Vagina (tissue), 2 donors: ENCODE measurements at regions not wholly inside any gene's neighbourhood (a gene's known extent, or its start where the extent isn't known, plus 50 kb on each side); places are given as distances from the start of the nearest gene placed in this dataset.

Experiments used
- DNase-seq, 2 donors: peaks; one replicate each; pipeline ENCODE4 v3.0.0-alpha.2; 2017; ENCODE audit errors: extremely low spot score in 2 of 2
- H3K27ac ChIP-seq: fragments of 200-600 bp; sonication (generic); one replicate; pipeline ENCODE4 v1.5.1; 2019
- H3K27me3 ChIP-seq: fragments of 200-600 bp; sonication (generic); one replicate; pipeline ENCODE4 v1.5.1; 2019
- H3K36me3 ChIP-seq, 2 donors: fragments of 200-600 bp; sonication (generic); one replicate each; pipeline ENCODE4 v1.5.1; 2017 to 2019
- H3K4me1 ChIP-seq: fragments of 200-600 bp; sonication (generic); one replicate; pipeline ENCODE4 v1.5.1; 2019
- H3K4me3 ChIP-seq, 2 donors: fragments of 200-600 bp; sonication (generic); 1 replicate in 1 of 2; 2 replicates in 1 of 2; pipeline ENCODE4 v1.5.1; 2016 to 2019
- H3K9me3 ChIP-seq: fragments of 200-600 bp; sonication (generic); one replicate; pipeline ENCODE4 v1.5.1; 2019
- POLR2A ChIP-seq, 2 donors: fragments of 450-650 bp; IDR thresholded peaks; one replicate each; pipeline ENCODE4 v1.6.1; 2017; ENCODE audit warnings: antibody characterized with exemption in 2 of 2, mild to moderate bottlenecking in 2 of 2, moderate library complexity in 2 of 2
- POLR2AphosphoS5 ChIP-seq, 2 donors: sonication (generic); formaldehyde crosslinking; IDR thresholded peaks; one replicate each; pipeline ENCODE4 v1.9.0; 2017; ENCODE audit warnings: antibody characterized with exemption in 2 of 2, mild to moderate bottlenecking in 2 of 2, low read depth in 1 of 2; ENCODE audit not compliant: insufficient read depth in 1 of 2
- intact Hi-C: fragments of 100-400 bp; cut with DNase I; formaldehyde crosslinking; loops from one replicate; pipeline ENCODE4 v1.15.1; 2023
- TF ChIP-seq, protein P1 (sequence below), 3 experiments: fragments of 450-650 bp in 2 of 3; fragments of 200-600 bp in 1 of 3; sonication (generic) in 1 of 3; IDR thresholded peaks; one replicate each; pipeline ENCODE4 v1.5.1; 2017 to 2019; ENCODE audit warnings: antibody characterized with exemption in 3 of 3, mild to moderate bottlenecking in 2 of 3, moderate library complexity in 2 of 3

DNA sequence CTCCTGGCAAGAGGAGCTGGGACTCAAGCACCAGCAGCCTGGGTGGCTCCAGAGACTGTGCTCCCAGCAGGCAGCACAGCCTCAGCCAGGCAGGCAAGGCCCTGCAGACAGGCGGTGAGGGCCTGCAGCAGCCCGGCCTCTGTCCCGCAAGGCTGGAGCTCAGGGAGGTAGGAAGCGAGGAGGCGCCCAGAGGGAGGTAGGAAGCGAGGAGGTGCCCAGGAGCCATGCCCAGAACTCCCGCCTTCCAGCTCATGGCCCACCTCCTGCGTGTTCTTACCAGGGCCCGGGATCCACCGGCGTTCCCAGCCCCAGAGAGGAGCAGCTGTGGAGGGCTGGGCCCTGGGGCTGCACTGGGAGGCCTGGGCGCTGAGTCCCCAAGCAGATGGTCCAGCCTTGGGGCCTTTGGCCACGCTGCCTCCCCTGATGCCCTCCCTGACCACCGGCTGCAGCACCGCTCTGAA lies 133.1 kb downstream of the HMX1 start:
- intact Hi-C loops: no loop called here
- Histone ChIP-seq H3K27ac (no peak overlapping the region), H3K4me3 (no peak overlapping the region), H3K4me1 (no peaks in the 10 kb centered on the region), H3K9me3 (no peaks in the 10 kb centered on the region), H3K27me3 (no peaks in the 10 kb centered on the region), H3K36me3 (no peaks in the 10 kb centered on the region)
- peak; percentile 60 to 95 for DNase-seq
- no peak for TF ChIP-seq POLR2A (IDR thresholded peaks at IDR 0.05)
- no peak for TF ChIP-seq POLR2AphosphoS5 (IDR thresholded peaks at IDR 0.05; ENCODE audit: insufficient read depth in 1 of 2, low read depth in 1 of 2)
- TF ChIP-seq, protein P1, sequence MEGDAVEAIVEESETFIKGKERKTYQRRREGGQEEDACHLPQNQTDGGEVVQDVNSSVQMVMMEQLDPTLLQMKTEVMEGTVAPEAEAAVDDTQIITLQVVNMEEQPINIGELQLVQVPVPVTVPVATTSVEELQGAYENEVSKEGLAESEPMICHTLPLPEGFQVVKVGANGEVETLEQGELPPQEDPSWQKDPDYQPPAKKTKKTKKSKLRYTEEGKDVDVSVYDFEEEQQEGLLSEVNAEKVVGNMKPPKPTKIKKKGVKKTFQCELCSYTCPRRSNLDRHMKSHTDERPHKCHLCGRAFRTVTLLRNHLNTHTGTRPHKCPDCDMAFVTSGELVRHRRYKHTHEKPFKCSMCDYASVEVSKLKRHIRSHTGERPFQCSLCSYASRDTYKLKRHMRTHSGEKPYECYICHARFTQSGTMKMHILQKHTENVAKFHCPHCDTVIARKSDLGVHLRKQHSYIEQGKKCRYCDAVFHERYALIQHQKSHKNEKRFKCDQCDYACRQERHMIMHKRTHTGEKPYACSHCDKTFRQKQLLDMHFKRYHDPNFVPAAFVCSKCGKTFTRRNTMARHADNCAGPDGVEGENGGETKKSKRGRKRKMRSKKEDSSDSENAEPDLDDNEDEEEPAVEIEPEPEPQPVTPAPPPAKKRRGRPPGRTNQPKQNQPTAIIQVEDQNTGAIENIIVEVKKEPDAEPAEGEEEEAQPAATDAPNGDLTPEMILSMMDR (IDR thresholded peaks at IDR 0.05): no peak

DNA sequence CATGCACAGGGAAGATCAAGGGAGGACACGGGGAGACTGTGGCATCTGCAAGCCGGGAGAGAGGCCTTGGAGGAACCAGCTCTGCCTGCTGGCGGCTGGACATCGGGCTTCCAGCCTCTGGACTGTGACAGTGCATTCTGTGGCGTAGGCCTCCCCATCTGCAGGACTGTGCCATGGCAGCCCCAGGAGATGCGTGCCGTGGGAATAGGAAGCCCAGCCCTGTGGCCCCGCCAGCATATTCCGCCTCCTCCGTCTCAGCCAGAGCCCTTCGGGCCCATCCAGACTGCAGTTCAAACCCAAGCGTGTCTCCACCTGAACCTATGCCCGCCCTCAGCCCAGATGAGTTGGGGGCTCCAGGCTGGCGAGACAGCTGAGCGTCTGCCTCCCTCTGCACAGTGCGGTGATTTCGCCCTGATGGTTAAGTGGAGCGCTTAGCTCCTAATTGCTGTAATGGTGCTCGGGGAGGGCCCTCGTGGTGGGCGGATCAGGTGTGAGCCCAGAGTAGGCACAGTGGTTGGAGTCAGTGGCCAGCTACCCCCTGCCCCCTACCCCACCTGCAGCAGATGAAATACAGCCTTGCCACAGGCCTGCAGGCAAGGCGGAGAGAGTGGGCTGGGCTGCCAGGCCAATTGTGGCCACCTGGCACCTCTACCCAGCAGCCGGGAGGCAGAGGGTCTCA lies 133.9 kb downstream of the HMX1 start:
- H3K9me3 ChIP-seq: no peaks in the 10 kb centered on the region
- H3K27ac ChIP-seq: no peak overlapping the region
- no peaks in the 10 kb centered on the region for H3K4me1 ChIP-seq
- H3K4me3 ChIP-seq: no peak overlapping the region
- peak; percentile 75 to 87 for DNase-seq
- no peaks in the 10 kb centered on the region for H3K36me3 ChIP-seq
- no peaks in the 10 kb centered on the region for H3K27me3 ChIP-seq
- no peak for TF ChIP-seq POLR2A (IDR thresholded peaks at IDR 0.05)
- TF ChIP-seq, protein P1 (IDR thresholded peaks at IDR 0.05): no peak
- TF ChIP-seq POLR2AphosphoS5 (IDR thresholded peaks at IDR 0.05; ENCODE audit: insufficient read depth in 1 of 2, low read depth in 1 of 2): no peak
- intact Hi-C loops: no loop called here

DNA sequence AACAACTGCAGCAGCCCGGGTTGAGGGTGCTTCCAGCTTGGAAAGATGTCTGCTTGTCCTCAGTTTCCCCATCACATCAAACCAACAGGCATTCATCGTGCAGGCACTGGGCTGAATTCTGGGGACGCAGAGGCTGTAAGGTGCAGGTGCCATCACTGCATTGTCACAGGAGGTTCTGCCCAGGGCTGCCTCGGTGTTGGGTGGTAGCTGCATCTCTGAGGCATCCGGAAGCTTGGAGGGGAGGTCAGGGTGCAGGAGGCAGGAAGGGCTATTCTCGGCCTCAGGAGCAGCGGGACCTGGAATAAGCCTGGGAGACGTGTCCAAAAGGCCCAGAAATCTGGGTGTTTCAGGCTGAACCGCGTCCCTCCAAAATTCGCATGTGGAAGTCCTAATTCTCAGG lies 134.6 kb downstream of the HMX1 start:
- Histone ChIP-seq H3K36me3 (no peaks in the 10 kb centered on the region), H3K27ac (no peak overlapping the region), H3K4me1 (no peaks in the 10 kb centered on the region), H3K9me3 (no peaks in the 10 kb centered on the region), H3K27me3 (no peaks in the 10 kb centered on the region), H3K4me3 (no peak overlapping the region)
- intact Hi-C loops: no loop called here
- peak in 1 of 2 donors; percentile 88 for DNase-seq
- TF ChIP-seq POLR2AphosphoS5 (IDR thresholded peaks at IDR 0.05; ENCODE audit: insufficient read depth in 1 of 2, low read depth in 1 of 2) (no peak), POLR2A (IDR thresholded peaks at IDR 0.05) (no peak)
- TF ChIP-seq, protein P1 (IDR thresholded peaks at IDR 0.05): no peak

DNA sequence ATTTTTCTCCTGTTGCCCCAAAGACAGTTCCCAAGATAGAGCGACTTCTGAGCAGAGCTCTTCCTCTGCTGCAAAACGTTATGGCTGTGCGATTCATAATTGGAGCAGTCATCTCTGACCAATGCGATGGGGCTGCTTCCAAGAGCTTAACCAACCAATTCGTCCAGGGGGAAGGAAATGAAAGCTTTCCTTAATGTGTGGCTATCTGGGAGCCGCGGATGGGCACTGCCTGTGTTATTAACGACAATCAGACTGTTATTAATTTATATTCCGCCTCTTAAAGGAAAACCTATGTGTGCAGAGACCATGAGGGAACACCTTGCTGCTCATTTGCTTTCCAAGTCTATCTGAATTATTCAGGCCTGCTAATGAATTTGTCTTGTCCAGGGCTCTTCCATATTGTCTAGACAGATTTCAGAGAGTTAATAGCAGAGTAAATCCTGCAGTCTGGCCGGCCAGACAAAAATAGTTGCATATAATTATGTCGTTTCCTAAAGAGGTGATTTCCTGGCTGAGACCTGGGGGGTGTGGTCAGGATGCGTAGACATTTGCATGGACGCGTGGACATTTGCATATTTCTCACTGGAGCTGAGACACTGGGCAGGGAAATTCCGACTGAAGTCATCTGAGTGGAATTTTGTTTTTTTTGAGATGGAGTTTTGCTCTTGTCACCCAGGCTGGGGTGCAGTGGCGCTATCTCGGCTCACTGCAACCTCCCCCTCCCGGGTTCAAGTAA lies 135.4 kb downstream of the HMX1 start:
- intact Hi-C loops: no loop called here
- Histone ChIP-seq H3K4me1 (no peaks in the 10 kb centered on the region), H3K4me3 (no peak overlapping the region), H3K27ac (no peak overlapping the region), H3K9me3 (no peaks in the 10 kb centered on the region), H3K36me3 (no peaks in the 10 kb centered on the region), H3K27me3 (no peaks in the 10 kb centered on the region)
- no peak for DNase-seq
- TF ChIP-seq, protein P1 (IDR thresholded peaks at IDR 0.05): no peak
- TF ChIP-seq POLR2AphosphoS5 (IDR thresholded peaks at IDR 0.05; ENCODE audit: insufficient read depth in 1 of 2, low read depth in 1 of 2) (no peak), POLR2A (IDR thresholded peaks at IDR 0.05) (no peak)
